Psoas muscle (tissue), 7 donors: ENCODE measurements at regions not wholly inside any gene's neighbourhood (a gene's known extent, or its start where the extent isn't known, plus 50 kb on each side); places are given as distances from the start of the nearest gene placed in this dataset.
A peak's percentile ranks its signal among the peaks of the same experiment; 100 is the strongest.

Source experiments
- ATAC-seq, 4 donors: fragments of 200-7000 bp; cut with Tn5 transposase; one replicate each; pipeline ENCODE4 v1.9.1; 2020; ENCODE audit warnings: moderate library complexity in 3 of 4, mild to moderate bottlenecking in 2 of 4
- DNase-seq, 2 donors: peaks; one replicate each; pipeline ENCODE4 v3.0.0-alpha.2; 2020
- H3K27ac ChIP-seq: fragments of 200-600 bp; one replicate; pipeline ENCODE4 v1.8.0; 2022
- H3K27me3 ChIP-seq, 3 donors: fragments of 200-600 bp in 1 of 3; one replicate each; pipeline versions ENCODE4 v1.6.1 to v1.8.0; 2013 to 2022; ENCODE audit warnings: low read length in 2 of 3, mild to moderate bottlenecking in 2 of 3, moderate library complexity in 1 of 3; ENCODE audit not compliant: insufficient read depth in 3 of 3
- H3K36me3 ChIP-seq, 2 donors: fragments of 200-600 bp in 1 of 2; one replicate each; pipeline versions ENCODE4 v1.6.1 to v1.8.0; 2013 to 2022; ENCODE audit warnings: low read depth in 1 of 2, mild to moderate bottlenecking in 1 of 2, moderate library complexity in 1 of 2; ENCODE audit not compliant: insufficient read depth in 1 of 2
- H3K4me1 ChIP-seq: fragments of 200-600 bp; one replicate; pipeline ENCODE4 v1.8.0; 2022
- H3K4me3 ChIP-seq: fragments of 200-600 bp; one replicate; pipeline ENCODE4 v1.8.0; 2022; ENCODE audit warnings: mild to moderate bottlenecking
- H3K9me3 ChIP-seq: fragments of 200-600 bp; one replicate; pipeline ENCODE4 v1.8.0; 2022
- WGBS, 3 donors: extraction: QIAGEN DNeasy Blood & Tissue Kit; methylation state at CpG; one replicate each; pipeline versions ENCODE4 v1.1.6 to v1.1.7; 2013; 5-methylcytosine and 5-hydroxymethylcytosine counted together
- intact Hi-C, 2 donors: fragments of 100-400 bp; cut with DNase I; formaldehyde crosslinking; loops; one replicate each; pipeline versions ENCODE4 v1.11.0 to v1.14.2; 2022
- TF ChIP-seq, protein P1 (sequence below): fragments of 200-600 bp; IDR thresholded peaks from one replicate; pipeline ENCODE4 v1.8.0; 2022; ENCODE audit warnings: antibody characterized with exemption
- donor health status: healthy with polysubstance abuse.
- donor health status: DM: no; HTN: no; CAD: no; lungs with moderate emphysema.
- donor health status: Bipolar disorder and iron deficiency.
- donor health status: healthy.
- donor health status: DM: yes; HTN: yes; CAD: no.
- donor health status: DM: no; HTN: no; CAD: no.
- donor health status: DM: yes; HTN: yes; CAD: no.

DNA sequence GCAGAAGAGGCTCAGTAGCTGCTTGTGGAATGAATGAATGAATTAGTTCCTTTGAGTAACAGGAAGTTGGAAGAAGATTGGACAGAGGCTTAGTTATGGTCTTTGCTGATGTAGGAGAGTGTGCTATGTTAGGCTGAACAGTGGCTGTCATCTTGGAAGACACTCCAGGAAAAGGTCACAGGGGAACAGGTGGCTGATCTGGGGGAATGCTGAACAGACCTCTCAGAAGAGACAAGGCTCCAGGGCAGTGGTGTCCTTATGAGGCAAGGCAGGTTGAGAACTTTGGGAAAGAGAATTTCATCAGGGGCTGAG is 62.3 kb downstream of the UTRN start:
- DNase-seq = no peak
- Histone ChIP-seq H3K4me3 (no peak overlapping the region), H3K27ac (peak overlapping the region; percentile 62), H3K4me1 (peaks cover 50% of the 10 kb centered on the region), H3K27me3 (no peaks in the 10 kb centered on the region), H3K9me3 (no peaks in the 10 kb centered on the region), H3K36me3 (no peaks in the 10 kb centered on the region)
- intact Hi-C loops = loop anchor here in 1 of 2 donors (5.0 kb wide), 1 partner anchor 60 kb away; the partner anchor contains the start of gene UTRN
- peak in 3 of 4 donors; percentile 42 to 73 (median 66) for ATAC-seq
- TF ChIP-seq, protein P1, sequence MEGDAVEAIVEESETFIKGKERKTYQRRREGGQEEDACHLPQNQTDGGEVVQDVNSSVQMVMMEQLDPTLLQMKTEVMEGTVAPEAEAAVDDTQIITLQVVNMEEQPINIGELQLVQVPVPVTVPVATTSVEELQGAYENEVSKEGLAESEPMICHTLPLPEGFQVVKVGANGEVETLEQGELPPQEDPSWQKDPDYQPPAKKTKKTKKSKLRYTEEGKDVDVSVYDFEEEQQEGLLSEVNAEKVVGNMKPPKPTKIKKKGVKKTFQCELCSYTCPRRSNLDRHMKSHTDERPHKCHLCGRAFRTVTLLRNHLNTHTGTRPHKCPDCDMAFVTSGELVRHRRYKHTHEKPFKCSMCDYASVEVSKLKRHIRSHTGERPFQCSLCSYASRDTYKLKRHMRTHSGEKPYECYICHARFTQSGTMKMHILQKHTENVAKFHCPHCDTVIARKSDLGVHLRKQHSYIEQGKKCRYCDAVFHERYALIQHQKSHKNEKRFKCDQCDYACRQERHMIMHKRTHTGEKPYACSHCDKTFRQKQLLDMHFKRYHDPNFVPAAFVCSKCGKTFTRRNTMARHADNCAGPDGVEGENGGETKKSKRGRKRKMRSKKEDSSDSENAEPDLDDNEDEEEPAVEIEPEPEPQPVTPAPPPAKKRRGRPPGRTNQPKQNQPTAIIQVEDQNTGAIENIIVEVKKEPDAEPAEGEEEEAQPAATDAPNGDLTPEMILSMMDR = no peak

DNA sequence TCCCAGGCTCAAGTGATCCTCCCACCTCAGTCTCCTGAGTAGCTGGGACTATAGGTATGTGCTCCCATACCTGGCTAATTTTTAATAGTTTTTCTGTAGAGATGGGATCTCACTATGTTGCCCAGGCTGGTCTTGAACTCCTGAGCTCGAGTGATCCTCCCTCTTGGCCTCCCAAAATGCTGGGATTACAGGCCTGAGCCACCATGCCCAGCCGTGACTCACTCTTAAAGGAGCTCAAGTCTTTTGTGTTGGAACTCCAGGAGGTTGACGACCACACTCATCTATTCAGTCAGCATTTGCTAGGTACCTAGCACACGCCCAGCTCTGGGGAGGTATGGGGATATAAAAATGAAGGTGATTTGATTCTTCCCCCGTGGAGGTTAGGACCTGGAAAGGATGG is 62.8 kb downstream of the UTRN start:
- DNase-seq = no peak
- Histone ChIP-seq H3K27me3 (no peaks in the 10 kb centered on the region), H3K27ac (peak overlapping the region; percentile 62), H3K9me3 (no peaks in the 10 kb centered on the region), H3K4me3 (no peak overlapping the region), H3K4me1 (peaks cover 51% of the 10 kb centered on the region), H3K36me3 (no peaks in the 10 kb centered on the region)
- TF ChIP-seq, protein P1 = no peak
- intact Hi-C loops = loop anchor here in 1 of 2 donors (5.0 kb wide), 1 partner anchor 61 kb away; the partner anchor contains the start of gene UTRN
- 78 to 89% (median 84%) methylated on average over 5 of the region's 5 CpGs for WGBS, 3 donors
- no peak for ATAC-seq

DNA sequence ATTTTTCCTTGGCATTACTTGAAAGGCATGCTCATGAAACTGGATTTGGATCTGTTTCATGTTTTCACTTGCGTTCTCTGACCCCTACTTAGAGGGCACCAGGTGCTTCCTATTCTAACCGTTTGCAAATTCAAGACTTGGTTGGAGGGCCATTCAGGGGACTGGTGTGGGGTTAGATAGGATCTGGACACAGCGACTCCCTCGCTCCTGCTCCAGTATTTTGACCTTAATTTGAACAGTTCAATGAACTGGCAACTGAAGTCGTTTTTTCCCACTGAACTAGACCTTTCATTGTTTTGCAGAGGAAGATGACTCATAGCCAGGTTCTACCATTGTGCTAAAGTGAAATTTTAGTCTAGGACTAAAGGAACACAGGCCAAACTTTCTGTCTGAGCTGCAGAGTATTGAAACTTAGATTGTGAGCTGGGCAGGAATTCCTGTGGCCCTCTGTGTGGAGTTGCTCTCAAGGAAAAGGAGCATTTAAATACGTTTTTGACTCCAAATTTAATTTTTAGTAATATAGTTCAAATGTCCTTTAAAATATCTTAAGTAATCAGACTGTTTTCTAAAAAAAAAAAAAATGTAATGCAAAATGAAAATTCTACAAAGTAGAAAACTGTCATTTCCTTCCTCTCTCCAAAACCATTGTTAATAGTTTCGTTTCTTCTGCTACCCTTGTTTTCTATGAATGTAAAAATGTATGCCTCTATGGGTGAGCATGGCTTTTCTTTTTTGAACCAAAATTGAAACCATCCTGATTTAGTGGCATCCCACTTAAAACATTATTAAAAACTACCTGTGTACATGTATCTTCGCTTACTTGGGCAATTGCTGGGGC is 64.8 kb downstream of the UTRN start:
- intact Hi-C loops = loop anchor here in 1 of 2 donors (5.0 kb wide), 1 partner anchor 63 kb away; the partner anchor contains the start of gene UTRN
- H3K27me3 ChIP-seq = no peaks in the 10 kb centered on the region
- TF ChIP-seq, protein P1 = no peak
- 40 to 44% (median 40%) methylated on average over 8 of the region's 8 CpGs for WGBS, 3 donors
- peak overlapping the region; percentile 31 for H3K27ac ChIP-seq
- H3K9me3 ChIP-seq = no peaks in the 10 kb centered on the region
- ATAC-seq (peak in 2 of 4 donors; percentile 27 to 41), DNase-seq (no peak)
- H3K36me3 ChIP-seq = no peaks in the 10 kb centered on the region
- H3K4me3 ChIP-seq = no peak overlapping the region
- H3K4me1 ChIP-seq = peaks cover 54% of the 10 kb centered on the region

DNA sequence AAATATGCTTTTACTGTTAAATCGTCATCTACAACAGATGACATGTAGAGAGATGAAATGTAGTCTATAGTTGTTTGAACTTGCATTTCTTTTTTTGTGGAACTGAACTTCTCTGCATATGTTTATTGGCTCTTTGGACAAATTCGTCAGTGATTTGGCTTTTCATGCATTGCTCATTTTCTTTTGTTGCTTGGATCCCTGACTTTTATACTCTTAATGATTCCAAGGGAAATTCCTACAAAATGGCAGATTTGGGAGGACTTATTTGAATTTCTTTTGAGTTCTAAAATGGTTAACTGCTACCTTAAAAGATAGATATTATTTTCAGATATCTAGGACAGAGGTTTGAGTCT is 65.4 kb downstream of the UTRN start:
- intact Hi-C loops = no loop called here
- no peaks in the 10 kb centered on the region for H3K27me3 ChIP-seq
- H3K27ac ChIP-seq = peak overlapping the region; percentile 31
- WGBS, 3 donors = 53 to 71% (median 60%) methylated on average over 2 of the region's 2 CpGs
- no peaks in the 10 kb centered on the region for H3K9me3 ChIP-seq
- H3K4me1 ChIP-seq = peaks cover 54% of the 10 kb centered on the region
- TF ChIP-seq, protein P1 = no peak
- H3K4me3 ChIP-seq = no peak overlapping the region
- no peaks in the 10 kb centered on the region for H3K36me3 ChIP-seq
- no peak for DNase-seq
- ATAC-seq = no peak
